IMR-90 (cell line): ENCODE measurements at regions not wholly inside any gene's neighbourhood (a gene's known extent, or its start where the extent isn't known, plus 50 kb on each side); places are given as distances from the start of the nearest gene placed in this dataset.

Experiments
- ATAC-seq: fragments of 200-7000 bp; cut with Tn5 transposase; 2 replicates; pipeline ENCODE4 v1.9.1; 2020; ENCODE audit warnings: low read depth, mild to moderate bottlenecking, moderate library complexity
- BruUV-seq: library from RNA; stranded (reverse); fragments of 400-500 nt; replicated peaks from 2 replicates; lab custom pipeline; 2021; lab: Mats Ljungman, UMichigan
- CTCF ChIA-PET: fragments of 300-600 bp; formaldehyde crosslinking; extraction: SDS; loops from one replicate; lab custom pipeline; 2021; ENCODE audit warnings: antibody characterized with exemption; lab: Yijun Ruan, JAX
- POLR2A ChIA-PET: fragments of 300-600 bp; sonication (Branson Sonifier 250); formaldehyde crosslinking; loops from one replicate; lab custom pipeline; 2022; ENCODE audit warnings: antibody characterized with exemption; ENCODE audit not compliant: unreplicated experiment; lab: Charles Lee
- DNase-seq: peaks from one replicate; pipeline ENCODE4 v3.0.0; 2013
- H2AFZ ChIP-seq: replicated peaks from 2 replicates; pipeline ENCODE3; 2013; ENCODE audit warnings: low read length, mild to moderate bottlenecking; ENCODE audit not compliant: poor library complexity
- H2AK5ac ChIP-seq: 2 replicates; pipeline ENCODE4 v1.6.1; 2013; ENCODE audit warnings: low read depth, low read length, inconsistent platforms
- H2AK9ac ChIP-seq: replicated peaks from 2 replicates; pipeline ENCODE3; 2013; ENCODE audit warnings: mild to moderate bottlenecking, low read depth, low read length, moderate library complexity; ENCODE audit not compliant: poor library complexity
- H2BK120ac ChIP-seq: 2 replicates; pipeline ENCODE4 v1.6.1; 2013; ENCODE audit warnings: low read depth, low read length, inconsistent platforms
- H2BK15ac ChIP-seq: 3 replicates; pipeline ENCODE4 v1.6.1; 2013; ENCODE audit warnings: low read depth, low read length, inconsistent platforms
- H2BK20ac ChIP-seq: 2 replicates; pipeline ENCODE4 v1.6.1; 2013; ENCODE audit warnings: low read depth, mild to moderate bottlenecking, inconsistent platforms, low read length, moderate library complexity
- H2BK5ac ChIP-seq: 2 replicates; pipeline ENCODE4 v1.6.1; 2013; ENCODE audit warnings: mild to moderate bottlenecking, low read depth, low read length, inconsistent platforms; ENCODE audit not compliant: poor library complexity, severe bottlenecking
- H3K14ac ChIP-seq: replicated peaks from 2 replicates; pipeline ENCODE4 v1.6.1; 2013; ENCODE audit warnings: low read depth, low read length, inconsistent platforms
- H3K18ac ChIP-seq: 2 replicates; pipeline ENCODE4 v1.6.1; 2013; ENCODE audit warnings: low read depth, low read length, control low read depth
- H3K23ac ChIP-seq: 2 replicates; pipeline ENCODE4 v1.6.1; 2013; ENCODE audit warnings: low read depth, low read length, inconsistent platforms
- H3K27ac ChIP-seq: 2 replicates; pipeline ENCODE4 v1.5.1; 2013; ENCODE audit warnings: mild to moderate bottlenecking, control low read depth, low read length; ENCODE audit not compliant: insufficient read depth
- H3K27me3 ChIP-seq: 2 replicates; pipeline ENCODE4 v1.6.1; 2013; ENCODE audit warnings: low read length; ENCODE audit not compliant: control insufficient read depth, insufficient read depth
- H3K36me3 ChIP-seq: 2 replicates; pipeline ENCODE4 v1.6.1; 2013; ENCODE audit warnings: low read length, mixed read lengths; ENCODE audit not compliant: control insufficient read depth, insufficient read depth
- H3K4ac ChIP-seq: 2 replicates; pipeline ENCODE4 v1.6.1; 2013; ENCODE audit warnings: low read depth, low read length, inconsistent platforms
- H3K4me1 ChIP-seq: 2 replicates; pipeline ENCODE4 v1.6.1; 2013; ENCODE audit warnings: low read length, mixed read lengths; ENCODE audit not compliant: control insufficient read depth, insufficient read depth
- H3K4me2 ChIP-seq: 2 replicates; pipeline ENCODE4 v1.6.1; 2013; ENCODE audit warnings: low read depth, mild to moderate bottlenecking, control low read depth, low read length, moderate library complexity
- H3K4me3 ChIP-seq: 2 replicates; pipeline ENCODE4 v1.5.1; 2013; ENCODE audit warnings: low read depth, mild to moderate bottlenecking, control low read depth, low read length, moderate library complexity; ENCODE audit not compliant: insufficient read depth
- H3K56ac ChIP-seq: 2 replicates; pipeline ENCODE4 v1.6.1; 2013; ENCODE audit warnings: low read length, inconsistent platforms; ENCODE audit not compliant: insufficient read depth; ENCODE audit errors: extremely low read depth
- H3K79me1 ChIP-seq, 2 experiments: 2 replicates each; pipeline ENCODE4 v1.6.1; 2013; ENCODE audit warnings: low read length in 2 of 2, inconsistent platforms in 1 of 2, low read depth in 1 of 2
- H3K9ac ChIP-seq: 2 replicates; pipeline ENCODE4 v1.6.1; 2013; ENCODE audit warnings: low read depth, low read length, control low read depth
- H3K9me1 ChIP-seq: 2 replicates; pipeline ENCODE4 v1.6.1; 2013; ENCODE audit warnings: low read length, inconsistent platforms; ENCODE audit not compliant: insufficient read depth
- H3K9me3 ChIP-seq: 2 replicates; pipeline ENCODE4 v1.6.1; 2013; ENCODE audit warnings: low read length; ENCODE audit not compliant: control insufficient read depth, insufficient read depth
- H4K20me1 ChIP-seq: 2 replicates; pipeline ENCODE4 v1.6.1; 2013; ENCODE audit warnings: low read length, inconsistent platforms; ENCODE audit not compliant: insufficient read depth
- H4K5ac ChIP-seq: 2 replicates; pipeline ENCODE4 v1.6.1; 2013; ENCODE audit warnings: mild to moderate bottlenecking, low read depth, low read length, control low read depth
- H4K8ac ChIP-seq, 2 experiments: 2 replicates each; pipeline ENCODE4 v1.6.1; 2013; ENCODE audit warnings: low read depth in 2 of 2, low read length in 2 of 2, control low read depth in 1 of 2, inconsistent platforms in 1 of 2
- H4K91ac ChIP-seq: 2 replicates; pipeline ENCODE4 v1.6.1; 2013; ENCODE audit warnings: low read depth, low read length, inconsistent platforms; ENCODE audit not compliant: insufficient read depth
- CEBPB ChIP-seq: IDR thresholded peaks from 2 replicates; pipeline ENCODE4 v1.6.1; 2012; ENCODE audit warnings: low read depth, low read length, improper control_type of control experiment
- CHD1 ChIP-seq: IDR thresholded peaks from 2 replicates; pipeline ENCODE4 v1.6.1; 2012; ENCODE audit warnings: low read depth, low read length, improper control_type of control experiment
- MAFK ChIP-seq: IDR thresholded peaks from 2 replicates; pipeline ENCODE4 v1.6.1; 2012; ENCODE audit warnings: low read depth, low read length, improper control_type of control experiment
- dilution Hi-C: fragments of 300-500 bp; cut with HindIII; formaldehyde crosslinking; loops from one replicate; pipeline ENCODE4 v1.14.3; 2018; ENCODE audit warnings: low sequenced_read_pairs; ENCODE audit not compliant: unreplicated experiment
- in situ Hi-C: fragments of 300-500 bp; cut with MboI; formaldehyde crosslinking; loops from 3 replicates; pipeline ENCODE4 v1.14.3; 2019; ENCODE audit warnings: low sequenced_read_pairs, inconsistent platforms, mixed read lengths
- intact Hi-C: fragments of 100-400 bp; cut with micrococcal nuclease; formaldehyde crosslinking; loops from 2 replicates; pipeline ENCODE4 v1.10.0; 2022
- TF ChIP-seq, protein P1 (sequence below): fragments of 150-350 bp; IDR thresholded peaks from 2 replicates; pipeline ENCODE4 v1.6.1; 2017; ENCODE audit warnings: mild to moderate bottlenecking, antibody characterized with exemption, low read length, low read depth

DNA sequence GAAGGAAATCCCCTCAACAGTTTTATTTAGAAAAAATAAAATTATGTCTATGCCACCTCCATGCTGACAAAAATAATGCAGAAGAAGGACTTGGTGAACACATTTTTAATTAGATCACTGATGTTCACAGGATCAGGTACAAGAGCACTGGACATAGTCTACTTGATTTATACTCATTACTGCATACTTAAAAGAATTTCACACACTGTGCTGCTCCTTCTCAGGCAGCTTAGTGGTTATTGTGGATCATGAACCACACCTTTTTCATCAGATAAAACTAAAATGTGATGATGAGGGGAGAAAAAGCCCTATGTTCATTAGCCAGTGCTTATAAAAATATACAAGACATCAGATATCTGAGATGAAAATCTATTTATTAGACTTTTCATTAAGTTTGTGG lies 103.3 kb upstream of the DPH5 start:
- no peak overlapping the region for H2AFZ ChIP-seq
- in situ Hi-C loops = no loop called here

More for the DNA sequence above, 103.3 kb upstream of the DPH5 start:
- Histone ChIP-seq H3K18ac (no peak overlapping the region), H3K9me3 (no peaks in the 10 kb centered on the region), H3K56ac (no peak overlapping the region), H3K27ac (no peak overlapping the region), H4K8ac (no peak overlapping the region), H2BK15ac (no peak overlapping the region), H3K14ac (no peak overlapping the region), H2BK5ac (no peak overlapping the region), H3K79me1 (no peaks in the 10 kb centered on the region), H4K91ac (no peak overlapping the region), H3K4me2 (no peak overlapping the region), H3K23ac (no peak overlapping the region), H4K5ac (no peak overlapping the region), H3K4ac (no peak overlapping the region), H3K27me3 (no peaks in the 10 kb centered on the region; the same call in 1 of the 2 replicates), H2AK9ac (no peak overlapping the region), H3K9ac (no peak overlapping the region), H3K4me3 (no peak overlapping the region), H2AK5ac (no peak overlapping the region), H3K9me1 (no peaks in the 10 kb centered on the region), H4K20me1 (no peaks in the 10 kb centered on the region), H3K36me3 (no peaks in the 10 kb centered on the region), H3K4me1 (no peaks in the 10 kb centered on the region), H2BK20ac (no peak overlapping the region), H2BK120ac (no peak overlapping the region)
- DNase-seq = no peak
- BruUV-seq = no TSS peak
- CTCF ChIA-PET = no interaction called here
- intact Hi-C loops (no loop called here), dilution Hi-C loops (no loop called here)
- TF ChIP-seq CHD1 = no peak
- no peak for TF ChIP-seq CEBPB
- TF ChIP-seq, protein P1, sequence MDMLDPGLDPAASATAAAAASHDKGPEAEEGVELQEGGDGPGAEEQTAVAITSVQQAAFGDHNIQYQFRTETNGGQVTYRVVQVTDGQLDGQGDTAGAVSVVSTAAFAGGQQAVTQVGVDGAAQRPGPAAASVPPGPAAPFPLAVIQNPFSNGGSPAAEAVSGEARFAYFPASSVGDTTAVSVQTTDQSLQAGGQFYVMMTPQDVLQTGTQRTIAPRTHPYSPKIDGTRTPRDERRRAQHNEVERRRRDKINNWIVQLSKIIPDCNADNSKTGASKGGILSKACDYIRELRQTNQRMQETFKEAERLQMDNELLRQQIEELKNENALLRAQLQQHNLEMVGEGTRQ = no peak
- no peak for TF ChIP-seq MAFK
- ATAC-seq = no peak
- POLR2A ChIA-PET = no interaction called here
